Esophagus squamous epithelium (tissue), 5 donors: ENCODE measurements at regions not wholly inside any gene's neighbourhood (a gene's known extent, or its start where the extent isn't known, plus 50 kb on each side); places are given as distances from the start of the nearest gene placed in this dataset.

Experiments
- DNase-seq: peaks from one replicate; lab custom pipeline; 2025; lab: John Stamatoyannopoulos, UW
- H3K27ac ChIP-seq, 4 donors: fragments of 200-600 bp; sonication (generic); one replicate each; pipeline ENCODE4 v1.5.1; 2016 to 2019; ENCODE audit warnings: mild to moderate bottlenecking in 1 of 4
- H3K27me3 ChIP-seq, 4 donors: fragments of 200-600 bp; sonication (generic); 1 replicate in 3 of 4; 2 replicates in 1 of 4; pipeline versions ENCODE4 v1.5.1 to v1.6.0; 2017 to 2021; ENCODE audit warnings: antibody characterized with exemption in 1 of 4
- H3K36me3 ChIP-seq, 3 donors: fragments of 200-600 bp; sonication (generic); one replicate each; pipeline ENCODE4 v1.5.1; 2016 to 2019
- H3K4me1 ChIP-seq, 3 donors: fragments of 200-600 bp; sonication (generic); one replicate each; pipeline ENCODE4 v1.5.1; 2017 to 2019
- H3K4me3 ChIP-seq, 4 donors: fragments of 200-600 bp; sonication (generic); 1 replicate in 3 of 4; 2 replicates in 1 of 4; pipeline ENCODE4 v1.5.1; 2016 to 2019; ENCODE audit warnings: mild to moderate bottlenecking in 2 of 4, moderate library complexity in 1 of 4
- H3K9me3 ChIP-seq, 3 donors: fragments of 200-600 bp; sonication (generic); one replicate each; pipeline ENCODE4 v1.5.1; 2016 to 2019
- POLR2A ChIP-seq, 4 donors: fragments of 450-650 bp; IDR thresholded peaks; one replicate each; pipeline ENCODE4 v1.6.1; 2017; ENCODE audit warnings: antibody characterized with exemption in 4 of 4, mild to moderate bottlenecking in 4 of 4, moderate library complexity in 3 of 4
- WGBS, 2 donors: methylation state at CpG; one replicate each; pipeline ENCODE4 v1.1.5; 2018; 5-methylcytosine and 5-hydroxymethylcytosine counted together
- intact Hi-C: fragments of 100-400 bp; cut with DNase I; formaldehyde crosslinking; loops from one replicate; pipeline ENCODE4 v1.15.0; 2022
- TF ChIP-seq, protein P1 (sequence below), 6 experiments: fragments of 450-650 bp in 4 of 6; fragments of 200-600 bp in 2 of 6; sonication (generic) in 2 of 6; IDR thresholded peaks; one replicate each; pipeline ENCODE4 v1.5.1; 2016 to 2019; ENCODE audit warnings: antibody characterized with exemption in 6 of 6, mild to moderate bottlenecking in 4 of 6, moderate library complexity in 4 of 6
- donor health status: DM: yes; HTN: yes; CAD: no.

DNA sequence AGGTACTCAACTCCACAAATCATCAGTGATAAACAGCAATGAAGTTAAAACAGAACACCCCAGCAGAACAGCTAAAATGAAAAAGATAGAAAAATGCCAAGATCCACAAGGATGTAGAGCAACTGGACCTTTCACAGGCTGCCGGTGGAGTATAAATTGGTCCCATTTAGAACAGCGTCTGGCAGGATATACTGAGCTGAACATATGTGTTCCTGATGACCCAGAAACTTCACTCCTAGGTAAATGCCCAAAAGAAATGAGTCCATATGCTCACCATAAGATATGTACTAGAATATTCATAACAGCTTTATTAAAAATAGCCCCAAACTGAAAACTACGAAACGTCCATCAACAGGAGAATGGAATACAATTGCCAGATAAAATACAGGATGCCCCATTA is 102.4 kb downstream of the OAT start:
- no peaks in the 10 kb centered on the region for H3K36me3 ChIP-seq
- H3K27me3 ChIP-seq = no peaks in the 10 kb centered on the region
- H3K4me1 ChIP-seq = no peaks in the 10 kb centered on the region
- intact Hi-C loops = no loop called here
- H3K4me3 ChIP-seq = no peak overlapping the region
- no peak overlapping the region for H3K27ac ChIP-seq
- WGBS, 2 donors = 92 to 95% methylated on average over 4 of the region's 4 CpGs
- H3K9me3 ChIP-seq = no peaks in the 10 kb centered on the region
- TF ChIP-seq, protein P1, sequence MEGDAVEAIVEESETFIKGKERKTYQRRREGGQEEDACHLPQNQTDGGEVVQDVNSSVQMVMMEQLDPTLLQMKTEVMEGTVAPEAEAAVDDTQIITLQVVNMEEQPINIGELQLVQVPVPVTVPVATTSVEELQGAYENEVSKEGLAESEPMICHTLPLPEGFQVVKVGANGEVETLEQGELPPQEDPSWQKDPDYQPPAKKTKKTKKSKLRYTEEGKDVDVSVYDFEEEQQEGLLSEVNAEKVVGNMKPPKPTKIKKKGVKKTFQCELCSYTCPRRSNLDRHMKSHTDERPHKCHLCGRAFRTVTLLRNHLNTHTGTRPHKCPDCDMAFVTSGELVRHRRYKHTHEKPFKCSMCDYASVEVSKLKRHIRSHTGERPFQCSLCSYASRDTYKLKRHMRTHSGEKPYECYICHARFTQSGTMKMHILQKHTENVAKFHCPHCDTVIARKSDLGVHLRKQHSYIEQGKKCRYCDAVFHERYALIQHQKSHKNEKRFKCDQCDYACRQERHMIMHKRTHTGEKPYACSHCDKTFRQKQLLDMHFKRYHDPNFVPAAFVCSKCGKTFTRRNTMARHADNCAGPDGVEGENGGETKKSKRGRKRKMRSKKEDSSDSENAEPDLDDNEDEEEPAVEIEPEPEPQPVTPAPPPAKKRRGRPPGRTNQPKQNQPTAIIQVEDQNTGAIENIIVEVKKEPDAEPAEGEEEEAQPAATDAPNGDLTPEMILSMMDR (IDR thresholded peaks at IDR 0.05) = no peak
- TF ChIP-seq POLR2A (IDR thresholded peaks at IDR 0.05) = no peak
- no peak for DNase-seq

DNA sequence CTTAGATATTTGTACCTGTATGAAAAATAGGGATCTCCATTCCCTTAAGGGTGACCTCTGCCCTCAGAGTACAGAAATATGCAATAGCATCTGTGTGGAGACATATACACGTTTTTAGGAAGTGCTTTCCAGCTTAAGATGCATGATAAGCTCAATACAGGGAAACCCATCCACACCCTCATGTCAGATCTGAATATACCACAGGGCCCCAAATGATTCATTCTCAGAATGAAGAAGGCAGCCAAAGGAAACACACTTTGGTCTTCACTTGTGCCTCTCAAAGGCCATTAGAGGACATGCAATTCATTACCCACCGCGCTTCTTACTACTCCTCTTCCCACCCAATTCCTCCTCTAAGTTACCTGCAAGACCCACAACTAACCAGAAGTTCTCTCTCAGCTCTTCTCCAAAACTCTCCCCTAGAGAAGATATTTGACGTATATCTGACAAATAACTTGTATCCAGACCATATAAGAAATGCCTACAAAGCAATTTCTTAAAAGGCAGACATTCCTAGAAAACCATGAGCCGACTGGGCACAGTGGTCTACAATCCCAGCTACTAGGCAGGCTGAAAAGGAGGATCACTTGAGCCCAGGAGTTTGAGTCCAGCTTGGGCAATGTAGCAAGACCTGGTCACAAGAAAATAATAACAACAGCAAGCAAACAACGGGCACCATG is 103.0 kb downstream of the OAT start:
- Histone ChIP-seq H3K4me3 (no peak overlapping the region), H3K4me1 (no peaks in the 10 kb centered on the region), H3K27ac (no peak overlapping the region), H3K9me3 (no peaks in the 10 kb centered on the region), H3K36me3 (no peaks in the 10 kb centered on the region), H3K27me3 (no peaks in the 10 kb centered on the region)
- DNase-seq = no peak
- 59 to 74% methylated on average over 6 of the region's 6 CpGs for WGBS, 2 donors
- TF ChIP-seq, protein P1 (IDR thresholded peaks at IDR 0.05) = no peak
- TF ChIP-seq POLR2A (IDR thresholded peaks at IDR 0.05) = no peak
- intact Hi-C loops = no loop called here

DNA sequence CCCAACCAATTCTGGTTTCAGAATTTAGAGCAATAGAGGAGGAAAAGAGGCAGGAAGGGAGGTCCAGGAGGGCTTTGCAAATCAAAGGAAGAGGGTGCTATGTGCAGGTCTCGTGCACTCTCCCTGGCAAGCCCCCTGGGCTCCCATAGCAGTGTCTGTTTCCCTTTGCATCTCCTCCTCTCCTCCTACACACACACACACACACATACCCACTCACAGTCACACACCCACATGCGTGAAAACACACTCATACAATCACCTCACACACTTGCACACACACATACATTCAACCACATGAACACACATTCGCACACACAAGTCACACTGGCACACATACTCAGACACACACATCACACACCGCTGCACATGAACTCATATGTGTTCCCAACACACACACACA is 105.3 kb downstream of the OAT start:
- DNase-seq = no peak
- Histone ChIP-seq H3K4me1 (no peaks in the 10 kb centered on the region), H3K36me3 (no peaks in the 10 kb centered on the region), H3K27me3 (no peaks in the 10 kb centered on the region), H3K27ac (no peak overlapping the region), H3K9me3 (no peaks in the 10 kb centered on the region), H3K4me3 (no peak overlapping the region)
- 95 to 98% methylated on average over 4 of the region's 4 CpGs for WGBS, 2 donors
- TF ChIP-seq, protein P1 (IDR thresholded peaks at IDR 0.05) = no peak
- TF ChIP-seq POLR2A (IDR thresholded peaks at IDR 0.05) = no peak
- intact Hi-C loops = no loop called here

DNA sequence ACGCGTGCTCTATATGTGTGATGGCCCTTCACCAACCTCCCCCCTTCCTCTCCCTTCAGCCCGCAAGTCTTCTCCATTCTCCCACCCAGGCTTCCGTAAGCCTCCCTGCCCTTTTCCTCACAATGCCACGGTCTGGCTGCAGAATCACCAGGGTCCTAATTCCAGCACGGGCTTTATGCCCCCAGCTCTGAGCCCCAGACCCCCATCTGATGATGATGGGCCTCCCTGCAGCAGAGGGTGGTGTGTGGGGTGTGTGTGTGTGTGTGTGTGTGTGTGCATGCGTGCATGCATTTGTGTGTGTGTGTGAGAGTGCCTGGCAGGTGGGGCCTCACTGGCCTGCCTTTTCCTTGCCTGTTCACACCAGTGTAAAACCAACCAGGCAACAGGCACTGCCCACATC is 109.9 kb downstream of the OAT start:
- 84 to 87% methylated on average over 6 of the region's 7 CpGs for WGBS, 2 donors
- DNase-seq = no peak
- Histone ChIP-seq H3K4me1 (no peaks in the 10 kb centered on the region), H3K9me3 (no peaks in the 10 kb centered on the region), H3K27me3 (no peaks in the 10 kb centered on the region), H3K4me3 (no peak overlapping the region), H3K27ac (no peak overlapping the region), H3K36me3 (no peaks in the 10 kb centered on the region)
- intact Hi-C loops = no loop called here
- TF ChIP-seq, protein P1 (IDR thresholded peaks at IDR 0.05) = no peak
- no peak for TF ChIP-seq POLR2A (IDR thresholded peaks at IDR 0.05)

GRCh38 chr10:124308056-124308645 is 110.6 kb downstream of the OAT start:
- 0 to 78% methylated on average over 1 to 9 of the region's 16 CpGs for WGBS, 2 donors
- TF ChIP-seq POLR2A (IDR thresholded peaks at IDR 0.05) = no peak
- TF ChIP-seq, protein P1 (IDR thresholded peaks at IDR 0.05) = no peak
- Histone ChIP-seq H3K4me3 (no peak overlapping the region), H3K27me3 (no peaks in the 10 kb centered on the region), H3K27ac (no peak overlapping the region), H3K4me1 (no peaks in the 10 kb centered on the region), H3K36me3 (no peaks in the 10 kb centered on the region), H3K9me3 (no peaks in the 10 kb centered on the region)
- intact Hi-C loops = no loop called here
- no peak for DNase-seq
